GM23248 (cell line): ENCODE measurements at regions not wholly inside any gene's neighbourhood (a gene's known extent, or its start where the extent isn't known, plus 50 kb on each side); places are given as distances from the start of the nearest gene placed in this dataset.

Experiments used
- EZH2 ChIP-seq: fragments of 200-600 bp; sonication (generic); IDR thresholded peaks from 2 replicates; pipeline ENCODE4 v1.6.1; 2018; ENCODE audit warnings: antibody characterized with exemption, mild to moderate bottlenecking; ENCODE audit not compliant: insufficient read depth, poor library complexity, severe bottlenecking
- EZH2phosphoT487 ChIP-seq: fragments of 200-600 bp; sonication (generic); IDR thresholded peaks from 2 replicates; pipeline ENCODE4 v1.6.1; 2018; ENCODE audit warnings: antibody characterized with exemption, moderate library complexity, mild to moderate bottlenecking, low read depth; ENCODE audit not compliant: insufficient read depth

GRCh38 chr2:216989340-216990129 lies 129.7 kb upstream of the TNP1 start:
- TF ChIP-seq EZH2 (no peak), EZH2phosphoT487 (no peak)
